T-cell (primary cell): ENCODE measurements at regions not wholly inside any gene's neighbourhood (a gene's known extent, or its start where the extent isn't known, plus 50 kb on each side); places are given as distances from the start of the nearest gene placed in this dataset.

Experiments used
- ATAC-seq, 4 experiments: fragments of 200-7000 bp in 3 of 4; fragments of 150-1000 bp in 1 of 4; cut with Tn5 transposase; replicated peaks in 1 of 4; 1 replicate in 3 of 4; 2 replicates in 1 of 4; pipeline ENCODE4 v1.10.0; 2021; ENCODE audit warnings: moderate library complexity in 3 of 4, mild to moderate bottlenecking in 2 of 4, moderate number of reproducible peaks in 1 of 4
- CTCF ChIA-PET, 2 donors: fragments of 300-600 bp; sonication (Branson Sonifier 250); formaldehyde crosslinking; loops; one replicate each; lab custom pipeline; 2022; ENCODE audit warnings: antibody characterized with exemption in 2 of 2; lab: Charles Lee
- POLR2A ChIA-PET, 2 donors: fragments of 300-600 bp; sonication (Branson Sonifier 250); formaldehyde crosslinking; loops; one replicate each; lab custom pipeline; 2022; ENCODE audit warnings: antibody characterized with exemption in 2 of 2; lab: Charles Lee
- DNase-seq, 35 experiments: peaks; one replicate each; pipeline versions ENCODE4 v3.0.0 to v3.0.0-alpha.2; 2013 to 2023
- H3K27ac ChIP-seq: one replicate; pipeline ENCODE4 v1.5.1; 2013; ENCODE audit warnings: low read length
- H3K27me3 ChIP-seq, 2 experiments: replicated peaks in 1 of 2; 1 replicate in 1 of 2; 2 replicates in 1 of 2; pipeline versions ENCODE4 v1.6.1 to v1.7.0; 2013; ENCODE audit warnings: low read length in 1 of 2, mixed read lengths in 1 of 2; ENCODE audit not compliant: control insufficient read depth in 2 of 2, insufficient read depth in 2 of 2; ENCODE audit errors: extremely low read depth in 1 of 2
- H3K36me3 ChIP-seq, 2 donors: 1 replicate in 1 of 2; 2 replicates in 1 of 2; pipeline versions ENCODE4 v1.6.1 to v1.7.0; 2013; ENCODE audit warnings: low read length in 1 of 2; ENCODE audit not compliant: control insufficient read depth in 2 of 2, insufficient read depth in 1 of 2; ENCODE audit errors: extremely low read depth in 1 of 2
- H3K4me1 ChIP-seq, 2 experiments: 1 replicate in 1 of 2; 2 replicates in 1 of 2; pipeline versions ENCODE4 v1.6.1 to v1.7.0; 2013; ENCODE audit warnings: low read length in 2 of 2, mixed read lengths in 1 of 2; ENCODE audit not compliant: insufficient read depth in 2 of 2, control insufficient read depth in 1 of 2; ENCODE audit errors: extremely low read depth in 1 of 2
- H3K4me3 ChIP-seq, 2 donors: 1 replicate in 1 of 2; 2 replicates in 1 of 2; pipeline versions ENCODE4 v1.5.1 to v1.7.0; 2013; ENCODE audit warnings: mild to moderate bottlenecking in 2 of 2, low read length in 1 of 2, moderate library complexity in 1 of 2; ENCODE audit not compliant: control insufficient read depth in 1 of 2; ENCODE audit errors: extremely low read depth in 1 of 2
- H3K9me3 ChIP-seq: 2 replicates; pipeline ENCODE4 v1.7.0; 2013
- H3K27ac Mint-ChIP-seq, 2 donors: one replicate each; pipeline ENCODE4 v1.8.0; 2020 to 2021; ENCODE audit warnings: mild to moderate bottlenecking in 2 of 2, mixed read lengths in 2 of 2
- H3K27me3 Mint-ChIP-seq, 2 donors: one replicate each; pipeline ENCODE4 v1.8.0; 2021 to 2022; ENCODE audit warnings: mixed read lengths in 2 of 2
- H3K36me3 Mint-ChIP-seq: one replicate; pipeline ENCODE4 v1.8.0; 2021; ENCODE audit warnings: mixed read lengths
- H3K4me1 Mint-ChIP-seq, 3 donors: one replicate each; pipeline ENCODE4 v1.8.0; 2020 to 2022; ENCODE audit warnings: mixed read lengths in 3 of 3, mild to moderate bottlenecking in 1 of 3
- H3K4me3 Mint-ChIP-seq, 3 donors: one replicate each; pipeline ENCODE4 v1.8.0; 2020 to 2022; ENCODE audit warnings: mild to moderate bottlenecking in 3 of 3, mixed read lengths in 3 of 3, moderate library complexity in 3 of 3
- H3K9me3 Mint-ChIP-seq, 3 donors: one replicate each; pipeline ENCODE4 v1.8.0; 2020 to 2022; ENCODE audit warnings: mixed read lengths in 3 of 3
- WGBS: methylation state at CpG from one replicate; pipeline ENCODE4 v1.1.5; 2013; ENCODE audit warnings: missing lambda C conversion rate; ENCODE audit not compliant: insufficient coverage; 5-methylcytosine and 5-hydroxymethylcytosine counted together

DNA sequence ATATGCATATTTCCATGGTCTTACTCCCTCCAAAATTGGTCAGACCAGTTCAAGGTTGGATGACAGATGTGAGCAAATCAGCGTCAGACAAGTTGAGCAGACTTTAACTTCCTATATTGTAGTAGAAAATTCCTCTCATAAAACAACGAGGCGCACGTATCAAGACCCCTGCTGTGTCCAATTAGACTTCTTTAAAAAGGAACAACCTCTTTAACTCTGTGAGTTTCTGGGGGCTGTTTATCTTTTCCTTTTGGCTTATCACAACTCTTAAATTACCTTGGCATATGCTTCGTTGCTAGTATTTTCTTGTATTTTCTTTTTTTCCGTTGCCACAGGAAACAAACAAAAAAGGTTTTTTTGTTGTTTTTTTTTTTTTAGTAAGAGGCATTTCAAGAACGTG is 398.2 kb upstream of the WWC1 start:
- no CpG with 5 or more reads among the region's 7 CpGs for WGBS
- ATAC-seq (no peak), DNase-seq (no peak)
- CTCF ChIA-PET: no interaction called here
- POLR2A ChIA-PET: no interaction called here
- H3K27me3 ChIP-seq: no peaks in the 10 kb centered on the region
- H3K36me3 ChIP-seq: no peaks in the 10 kb centered on the region
- H3K4me1 ChIP-seq: no peaks in the 10 kb centered on the region
- H3K4me3 ChIP-seq: no peak overlapping the region
- Mint-ChIP-seq H3K36me3 (no peaks in the 10 kb centered on the region), H3K27ac (no peak overlapping the region), H3K4me1 (no peaks in the 10 kb centered on the region), H3K4me3 (no peak overlapping the region), H3K9me3 (peaks cover 0 to 12% (median 11%) of the 10 kb centered on the region in 3 donors), H3K27me3 (no peaks in the 10 kb centered on the region)
- no peak overlapping the region for H3K27ac ChIP-seq
- no peaks in the 10 kb centered on the region for H3K9me3 ChIP-seq

DNA sequence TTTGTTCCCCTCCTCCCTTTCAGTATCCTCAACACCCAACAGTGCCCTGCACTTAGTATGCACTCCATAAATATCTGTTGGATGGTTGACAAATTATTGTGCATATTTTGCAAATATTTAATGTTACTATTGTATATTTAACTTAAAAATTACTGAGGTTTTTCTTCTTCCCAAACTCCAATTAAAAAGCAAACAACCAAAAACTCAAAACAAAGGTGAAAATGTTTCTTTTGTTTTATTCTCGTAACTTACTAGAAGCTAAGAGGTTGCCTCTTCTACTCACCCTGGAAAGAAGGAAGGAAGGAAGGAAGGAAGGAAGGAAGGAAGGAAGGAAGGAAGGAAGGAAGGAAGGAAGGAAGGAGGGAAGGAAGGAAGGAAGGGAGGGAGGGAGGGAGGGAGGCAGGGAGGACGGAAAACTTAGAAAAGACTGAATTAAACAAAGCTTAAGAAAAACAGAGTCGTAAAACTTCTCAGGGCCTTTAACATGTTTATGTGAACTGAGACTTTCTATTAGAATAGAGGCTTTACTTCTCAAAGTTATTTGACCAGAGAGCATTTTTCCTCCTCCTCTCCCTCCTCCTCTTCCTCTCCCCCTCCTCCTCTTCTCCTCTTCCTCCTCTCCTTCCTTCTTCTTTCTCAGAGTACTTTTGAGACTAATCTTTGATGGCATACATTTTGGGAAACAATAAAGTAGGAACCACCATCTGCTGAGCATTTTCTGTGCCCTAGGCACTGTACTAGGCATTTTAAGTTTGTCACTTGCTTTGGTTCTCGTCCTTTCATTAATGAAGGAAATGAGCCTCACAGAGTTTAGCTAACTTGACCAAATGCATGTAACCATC is 396.6 kb upstream of the WWC1 start:
- no peaks in the 10 kb centered on the region for H3K27me3 ChIP-seq
- H3K9me3 Mint-ChIP-seq: peaks cover 0 to 16% (median 0%) of the 10 kb centered on the region in 3 donors
- ChIA-PET CTCF (no interaction called here), POLR2A (interaction anchor here in 1 of 2 donors (0.5 kb wide), 1 partner anchor 8 kb away, joined by 3 read pairs; no protein-coding TSS in a partner anchor)
- ATAC-seq (no peak), DNase-seq (no peak)
- H3K9me3 ChIP-seq: no peaks in the 10 kb centered on the region
- H3K4me1 ChIP-seq: no peaks in the 10 kb centered on the region
- no peak overlapping the region for H3K27ac ChIP-seq
- H3K36me3 ChIP-seq: no peaks in the 10 kb centered on the region
- H3K27ac Mint-ChIP-seq: no peak overlapping the region
- H3K36me3 Mint-ChIP-seq: no peaks in the 10 kb centered on the region
- H3K4me3 ChIP-seq: no peak overlapping the region
- no peak overlapping the region for H3K4me3 Mint-ChIP-seq
- no peaks in the 10 kb centered on the region for H3K4me1 Mint-ChIP-seq
- no peaks in the 10 kb centered on the region for H3K27me3 Mint-ChIP-seq
- WGBS: 56% methylated on average over 1 of the region's 4 CpGs

- Histone ChIP-seq H3K4me3 (no peak overlapping the region), H3K27ac (no peak overlapping the region), H3K27me3 (no peaks in the 10 kb centered on the region), H3K9me3 (no peaks in the 10 kb centered on the region), H3K36me3 (no peaks in the 10 kb centered on the region), H3K4me1 (no peaks in the 10 kb centered on the region)
- H3K4me1 Mint-ChIP-seq: no peaks in the 10 kb centered on the region
- H3K27me3 Mint-ChIP-seq: no peaks in the 10 kb centered on the region
- 84% methylated on average over 5 of the region's 8 CpGs for WGBS
- ATAC-seq (no peak), DNase-seq (no peak)
- H3K4me3 Mint-ChIP-seq: no peak overlapping the region
- ChIA-PET POLR2A (no interaction called here), CTCF (no interaction called here)
- peaks cover 0 to 16% (median 0%) of the 10 kb centered on the region in 3 donors for H3K9me3 Mint-ChIP-seq
- H3K27ac Mint-ChIP-seq: no peak overlapping the region
- no peaks in the 10 kb centered on the region for H3K36me3 Mint-ChIP-seq
These were observed 395.4 kb upstream of the WWC1 start for GRCh38 chr5:167895899-167896659.

DNA sequence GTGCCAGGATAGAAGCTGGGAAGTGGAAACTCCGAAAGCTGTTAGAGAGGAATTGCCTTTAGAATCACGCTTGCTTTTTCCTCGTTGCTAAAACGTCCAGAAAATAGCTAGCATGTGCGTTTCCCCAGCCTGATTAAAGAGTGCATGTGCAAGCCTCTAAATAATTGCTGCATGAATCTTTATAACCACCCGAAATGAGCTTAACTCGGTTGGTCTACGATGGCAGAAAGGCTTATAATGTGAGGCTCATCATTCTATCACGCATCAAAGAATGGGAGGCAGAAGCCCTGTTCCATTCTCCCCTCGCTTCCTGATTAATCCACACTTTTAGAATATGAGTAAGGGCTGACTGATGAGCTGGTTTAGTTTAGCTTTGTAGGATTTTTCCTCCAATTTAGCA is 394.6 kb upstream of the WWC1 start:
- Mint-ChIP-seq H3K9me3 (peaks cover 0 to 16% (median 0%) of the 10 kb centered on the region in 3 donors), H3K4me3 (no peak overlapping the region), H3K36me3 (no peaks in the 10 kb centered on the region), H3K27ac (no peak overlapping the region), H3K27me3 (no peaks in the 10 kb centered on the region), H3K4me1 (no peaks in the 10 kb centered on the region)
- 93% methylated on average over 5 of the region's 10 CpGs for WGBS
- no peak for ATAC-seq
- H3K36me3 ChIP-seq: no peaks in the 10 kb centered on the region
- no peak for DNase-seq
- H3K4me1 ChIP-seq: no peaks in the 10 kb centered on the region
- ChIA-PET CTCF (no interaction called here), POLR2A (interaction anchor here in 1 of 2 donors (0.5 kb wide), 1 partner anchor 24 kb away, joined by 3 read pairs; no protein-coding TSS in a partner anchor)
- no peak overlapping the region for H3K27ac ChIP-seq
- H3K27me3 ChIP-seq: no peaks in the 10 kb centered on the region
- H3K9me3 ChIP-seq: no peaks in the 10 kb centered on the region
- no peak overlapping the region for H3K4me3 ChIP-seq

DNA sequence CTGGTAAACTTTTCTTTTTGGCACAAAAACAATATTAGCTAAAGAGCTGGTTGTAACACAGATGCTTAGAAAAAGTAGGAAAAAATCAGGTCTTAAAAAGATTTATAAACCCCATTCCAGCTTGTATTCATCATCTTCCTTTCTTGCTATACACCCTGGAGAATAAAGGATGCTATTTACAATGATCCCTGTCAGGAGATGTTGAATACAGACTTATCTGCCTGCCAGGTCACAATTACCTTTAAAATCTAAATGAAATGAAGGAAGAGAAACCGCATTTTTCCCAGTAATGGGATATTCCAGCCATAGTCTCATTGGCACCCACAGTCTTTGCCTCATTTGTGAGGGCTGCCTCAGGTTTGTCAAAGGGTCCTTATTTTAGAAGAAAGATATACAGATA is 394.1 kb upstream of the WWC1 start:
- Mint-ChIP-seq H3K27me3 (no peaks in the 10 kb centered on the region), H3K4me1 (no peaks in the 10 kb centered on the region), H3K27ac (no peak overlapping the region), H3K4me3 (no peak overlapping the region), H3K9me3 (peaks cover 0 to 16% (median 0%) of the 10 kb centered on the region in 3 donors), H3K36me3 (no peaks in the 10 kb centered on the region)
- WGBS: no CpG with 5 or more reads among the region's 1 CpG
- Histone ChIP-seq H3K4me1 (no peaks in the 10 kb centered on the region), H3K9me3 (no peaks in the 10 kb centered on the region), H3K4me3 (no peak overlapping the region), H3K36me3 (no peaks in the 10 kb centered on the region), H3K27me3 (no peaks in the 10 kb centered on the region), H3K27ac (no peak overlapping the region)
- DNase-seq (no peak), ATAC-seq (no peak)
- CTCF ChIA-PET: no interaction called here
- POLR2A ChIA-PET: interaction anchor here in 1 of 2 donors (0.5 kb wide), 1 partner anchor 25 kb away, joined by 3 read pairs; no protein-coding TSS in a partner anchor

GRCh38 chr5:167898361-167899042 is 392.9 kb upstream of the WWC1 start:
- Histone ChIP-seq H3K4me1 (no peaks in the 10 kb centered on the region), H3K4me3 (no peak overlapping the region), H3K27ac (no peak overlapping the region), H3K27me3 (no peaks in the 10 kb centered on the region), H3K9me3 (no peaks in the 10 kb centered on the region), H3K36me3 (no peaks in the 10 kb centered on the region)
- H3K27me3 Mint-ChIP-seq: peaks cover 0 to 1% of the 10 kb centered on the region in 2 donors
- H3K4me3 Mint-ChIP-seq: no peak overlapping the region
- ATAC-seq: no peak
- peaks cover 0 to 16% (median 0%) of the 10 kb centered on the region in 3 donors for H3K9me3 Mint-ChIP-seq
- no peaks in the 10 kb centered on the region for H3K36me3 Mint-ChIP-seq
- ChIA-PET CTCF (no interaction called here), POLR2A (no interaction called here)
- WGBS: 68% methylated on average over 6 of the region's 6 CpGs
- H3K4me1 Mint-ChIP-seq: no peaks in the 10 kb centered on the region
- no peak for DNase-seq
- H3K27ac Mint-ChIP-seq: no peak overlapping the region
